ENCODE measurements at regions not wholly inside any gene's neighbourhood (a gene's known extent, or its start where the extent isn't known, plus 50 kb on each side); places are given as distances from the start of the nearest gene placed in this dataset.

DNA sequence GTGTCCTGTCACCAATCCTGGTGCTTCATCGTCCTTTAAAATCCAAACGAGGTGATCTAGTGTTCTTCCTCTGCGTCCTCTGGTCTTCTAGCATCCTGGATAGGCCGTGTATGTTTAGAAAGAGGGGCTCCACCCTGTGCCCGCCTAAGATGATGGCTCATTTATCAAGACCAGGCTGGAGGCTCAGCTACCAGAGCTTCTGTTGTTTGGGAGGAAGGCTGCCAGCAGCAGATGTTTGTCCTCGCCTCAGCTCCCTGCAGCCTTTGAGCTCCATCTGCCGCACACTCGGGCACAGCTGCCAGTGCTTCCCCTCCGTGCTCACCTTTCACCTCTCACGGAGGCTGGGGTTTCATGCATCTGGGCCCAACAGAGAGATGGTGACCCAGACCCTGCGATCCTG lies 954.7 kb upstream of the RBFOX1 start:
- Histone ChIP-seq H3K79me2 (ENCODE audit: control insufficient read depth, low read length) (no peaks in the 10 kb centered on the region), H3K27me3 (ENCODE audit: control insufficient read depth, low read length) (no peaks in the 10 kb centered on the region), H3K4me3 (ENCODE audit: low read length) (no peak overlapping the region), H3K9me2 (replicated peaks; ENCODE audit: control insufficient read depth, low read length) (no peaks in the 10 kb centered on the region), H3F3A (ENCODE audit: control insufficient read depth, insufficient read depth) (no peaks in the 10 kb centered on the region), H3K4me1 (ENCODE audit: control insufficient read depth, low read length) (no peaks in the 10 kb centered on the region), H3K9me3 (ENCODE audit: control insufficient read depth, insufficient read depth, low read length) (no peaks in the 10 kb centered on the region; the same call in 1 of the 2 replicates), H4K20me1 (ENCODE audit: control insufficient read depth, insufficient read depth, low read depth, low read length) (no peaks in the 10 kb centered on the region), H3K27ac (ENCODE audit: low read depth, low read length) (no peak overlapping the region), H3K36me3 (ENCODE audit: control insufficient read depth, low read length) (no peaks in the 10 kb centered on the region), H3K4me2 (ENCODE audit: low read length) (no peak overlapping the region)
- TF ChIP-seq, protein P1, sequence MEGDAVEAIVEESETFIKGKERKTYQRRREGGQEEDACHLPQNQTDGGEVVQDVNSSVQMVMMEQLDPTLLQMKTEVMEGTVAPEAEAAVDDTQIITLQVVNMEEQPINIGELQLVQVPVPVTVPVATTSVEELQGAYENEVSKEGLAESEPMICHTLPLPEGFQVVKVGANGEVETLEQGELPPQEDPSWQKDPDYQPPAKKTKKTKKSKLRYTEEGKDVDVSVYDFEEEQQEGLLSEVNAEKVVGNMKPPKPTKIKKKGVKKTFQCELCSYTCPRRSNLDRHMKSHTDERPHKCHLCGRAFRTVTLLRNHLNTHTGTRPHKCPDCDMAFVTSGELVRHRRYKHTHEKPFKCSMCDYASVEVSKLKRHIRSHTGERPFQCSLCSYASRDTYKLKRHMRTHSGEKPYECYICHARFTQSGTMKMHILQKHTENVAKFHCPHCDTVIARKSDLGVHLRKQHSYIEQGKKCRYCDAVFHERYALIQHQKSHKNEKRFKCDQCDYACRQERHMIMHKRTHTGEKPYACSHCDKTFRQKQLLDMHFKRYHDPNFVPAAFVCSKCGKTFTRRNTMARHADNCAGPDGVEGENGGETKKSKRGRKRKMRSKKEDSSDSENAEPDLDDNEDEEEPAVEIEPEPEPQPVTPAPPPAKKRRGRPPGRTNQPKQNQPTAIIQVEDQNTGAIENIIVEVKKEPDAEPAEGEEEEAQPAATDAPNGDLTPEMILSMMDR (IDR thresholded peaks at IDR 0.05; ENCODE audit: low read depth, low read length, poor library complexity, severe bottlenecking): no peak
- no peak for TF ChIP-seq EZH2phosphoT487 (IDR thresholded peaks at IDR 0.05; ENCODE audit: borderline replicate concordance, low read length)

DNA sequence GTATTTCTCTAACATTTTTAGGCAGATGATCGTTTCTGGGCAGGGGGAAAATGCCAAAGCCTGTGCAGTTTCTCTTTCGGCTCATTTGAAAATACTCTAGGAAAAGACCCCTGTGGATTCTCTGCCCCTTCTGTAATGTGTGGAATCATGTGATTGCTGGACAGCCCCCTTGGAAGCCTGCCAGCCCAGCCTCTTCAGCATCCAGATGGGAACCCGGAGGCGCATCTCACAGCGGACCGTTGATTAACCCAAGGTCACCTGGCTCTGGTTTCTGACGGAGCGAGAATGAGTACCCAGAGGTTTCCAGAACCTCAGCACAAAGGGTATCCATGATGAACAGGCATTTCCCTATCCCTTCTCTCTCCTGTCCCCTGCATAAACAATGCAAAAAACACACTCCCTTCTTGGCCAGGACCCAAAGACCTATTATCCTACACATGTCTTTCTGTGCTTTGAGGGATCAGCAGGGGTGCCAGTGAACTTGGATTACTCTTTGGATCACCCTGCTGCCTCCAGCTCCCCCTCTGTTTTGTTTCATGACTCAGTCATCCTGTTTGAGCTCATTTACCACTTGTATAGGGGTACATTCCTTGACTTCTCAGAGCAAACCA lies 957.1 kb upstream of the RBFOX1 start:
- no peaks in the 10 kb centered on the region for H3K79me2 ChIP-seq (ENCODE audit: control insufficient read depth, low read length)
- H3K36me3 ChIP-seq (ENCODE audit: control insufficient read depth, low read length): no peaks in the 10 kb centered on the region
- TF ChIP-seq, protein P1 (IDR thresholded peaks at IDR 0.05; ENCODE audit: low read depth, low read length, poor library complexity, severe bottlenecking): no peak
- TF ChIP-seq EZH2phosphoT487 (IDR thresholded peaks at IDR 0.05; ENCODE audit: borderline replicate concordance, low read length): no peak
- no peaks in the 10 kb centered on the region for H3K4me1 ChIP-seq (ENCODE audit: control insufficient read depth, low read length)
- no peaks in the 10 kb centered on the region for H4K20me1 ChIP-seq (ENCODE audit: control insufficient read depth, insufficient read depth, low read depth, low read length)
- no peaks in the 10 kb centered on the region; the same call in 1 of the 2 replicates for H3K9me3 ChIP-seq (ENCODE audit: control insufficient read depth, insufficient read depth, low read length)
- no peaks in the 10 kb centered on the region for H3K9me2 ChIP-seq (replicated peaks; ENCODE audit: control insufficient read depth, low read length)
- no peak overlapping the region for H3K4me2 ChIP-seq (ENCODE audit: low read length)
- H3K27ac ChIP-seq (ENCODE audit: low read depth, low read length): no peak overlapping the region
- H3F3A ChIP-seq (ENCODE audit: control insufficient read depth, insufficient read depth): no peaks in the 10 kb centered on the region
- no peaks in the 10 kb centered on the region for H3K27me3 ChIP-seq (ENCODE audit: control insufficient read depth, low read length)
- H3K4me3 ChIP-seq (ENCODE audit: low read length): no peak overlapping the region

DNA sequence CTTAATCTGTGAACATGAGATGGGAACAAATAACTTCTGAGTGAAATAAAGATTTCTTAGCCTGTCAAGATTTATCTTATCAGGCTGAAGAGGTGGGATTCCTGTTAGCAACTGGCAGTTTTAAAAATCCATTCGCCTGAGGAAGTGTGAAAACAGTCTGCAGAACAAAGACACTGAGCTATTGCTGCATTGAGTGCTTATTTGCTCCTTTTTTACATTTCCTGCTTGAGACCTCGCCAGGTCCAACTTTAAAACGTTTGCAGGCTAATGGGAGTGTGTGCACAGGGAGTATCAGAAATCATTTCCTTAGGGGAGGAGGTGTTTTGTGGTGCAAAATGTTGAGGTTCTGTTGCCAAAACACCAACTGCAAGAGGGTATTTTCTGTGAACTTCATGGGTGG lies 957.8 kb upstream of the RBFOX1 start:
- TF ChIP-seq EZH2phosphoT487 (IDR thresholded peaks at IDR 0.05; ENCODE audit: borderline replicate concordance, low read length): no peak
- TF ChIP-seq, protein P1 (IDR thresholded peaks at IDR 0.05; ENCODE audit: low read depth, low read length, poor library complexity, severe bottlenecking): no peak
- Histone ChIP-seq H3K27me3 (ENCODE audit: control insufficient read depth, low read length) (no peaks in the 10 kb centered on the region), H3K4me1 (ENCODE audit: control insufficient read depth, low read length) (no peaks in the 10 kb centered on the region), H3K9me3 (ENCODE audit: control insufficient read depth, insufficient read depth, low read length) (no peaks in the 10 kb centered on the region; the same call in 1 of the 2 replicates), H3K36me3 (ENCODE audit: control insufficient read depth, low read length) (no peaks in the 10 kb centered on the region), H3K4me2 (ENCODE audit: low read length) (no peak overlapping the region), H3K9me2 (replicated peaks; ENCODE audit: control insufficient read depth, low read length) (no peaks in the 10 kb centered on the region), H3K4me3 (ENCODE audit: low read length) (no peak overlapping the region), H3K79me2 (ENCODE audit: control insufficient read depth, low read length) (no peaks in the 10 kb centered on the region), H4K20me1 (ENCODE audit: control insufficient read depth, insufficient read depth, low read depth, low read length) (no peaks in the 10 kb centered on the region), H3K27ac (ENCODE audit: low read depth, low read length) (no peak overlapping the region), H3F3A (ENCODE audit: control insufficient read depth, insufficient read depth) (no peaks in the 10 kb centered on the region)
